CD4-positive, alpha-beta T cell treated with Interleukin-6 for 4 hours (primary cell): ENCODE measurements at regions not wholly inside any gene's neighbourhood (a gene's known extent, or its start where the extent isn't known, plus 50 kb on each side); places are given as distances from the start of the nearest gene placed in this dataset.

Experiments used
- DNase-seq: peaks from one replicate; pipeline ENCODE4 v3.0.0-alpha.2; 2020; ENCODE audit warnings: mixed read lengths

DNA sequence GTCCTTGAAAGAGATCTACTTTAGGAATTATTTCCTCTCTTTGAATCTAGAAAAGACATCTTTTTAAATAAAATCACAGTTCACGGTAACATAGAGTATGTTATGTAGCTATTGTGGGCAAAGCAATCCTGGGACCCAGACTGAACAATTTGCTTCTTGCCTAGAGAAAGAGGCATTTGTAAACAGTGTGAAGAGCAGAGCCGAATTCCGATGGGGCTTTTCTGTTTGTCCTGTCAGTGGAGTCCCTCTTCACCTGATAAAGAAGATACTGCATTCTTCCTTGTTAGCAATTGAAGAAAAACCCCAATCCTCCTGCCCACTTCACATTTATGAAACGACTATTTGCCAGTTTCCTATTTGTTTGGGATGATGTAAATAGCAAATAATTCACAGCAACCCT, 462.9 kb downstream of the WDR72 start:
- no peak for DNase-seq

DNA sequence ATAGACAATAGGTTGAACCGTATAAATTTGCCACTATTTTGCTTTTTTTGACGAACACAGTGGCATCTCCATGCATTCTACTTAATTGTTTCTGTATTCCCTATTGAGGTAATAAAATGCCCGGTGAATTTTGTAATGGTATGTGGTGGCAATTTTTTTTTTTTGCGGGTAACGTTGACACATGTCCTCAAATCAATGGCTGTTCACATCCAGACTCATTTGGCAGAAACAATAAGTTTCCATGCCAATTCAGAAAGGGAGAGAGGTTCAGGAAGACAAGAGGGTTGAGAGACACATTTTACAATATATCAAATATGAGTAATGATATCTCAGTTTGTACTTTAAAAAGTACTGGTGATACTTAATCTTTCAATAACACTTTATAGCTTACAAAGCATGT, 463.9 kb downstream of the WDR72 start:
- DNase-seq, result no peak

DNA sequence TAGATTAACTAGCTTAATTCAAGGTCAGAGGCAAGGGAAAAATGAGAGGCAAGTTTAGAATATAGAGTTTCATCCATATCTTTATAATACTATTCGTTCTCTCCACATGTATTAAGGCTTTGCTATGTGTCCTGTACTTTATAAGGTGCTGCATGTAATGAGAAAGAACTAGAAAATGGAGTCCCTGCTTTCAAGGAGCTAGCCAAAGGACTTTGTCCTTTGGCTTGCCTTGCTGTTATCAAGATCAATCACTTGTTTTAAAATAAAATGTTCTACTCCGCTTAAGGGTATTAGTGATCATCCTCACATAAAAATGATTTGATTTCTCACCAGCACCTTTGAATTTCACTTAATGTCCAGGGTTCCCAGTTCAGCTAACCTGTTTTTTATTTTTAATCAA, 470.9 kb downstream of the WDR72 start:
- no peak for DNase-seq

DNA sequence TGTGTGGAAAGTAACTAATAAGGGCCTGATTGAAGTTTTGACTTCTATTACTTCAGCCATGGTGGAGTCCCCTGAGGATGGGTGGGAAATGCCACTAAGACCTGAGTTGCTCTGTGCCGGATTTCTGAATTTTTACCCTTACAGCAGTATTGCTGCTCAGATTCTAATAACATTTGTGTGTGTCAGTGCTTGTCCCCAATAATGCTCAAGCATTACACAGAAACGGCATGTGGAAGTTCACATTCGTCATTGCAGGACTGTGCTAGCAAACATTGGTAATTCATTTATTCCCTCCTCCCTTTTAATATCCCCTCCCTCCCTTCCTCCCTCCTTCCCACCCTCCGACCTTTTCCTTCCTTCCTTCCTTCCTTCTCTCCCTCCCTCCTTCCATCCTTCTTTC, 484.5 kb upstream of the ONECUT1 start:
- DNase-seq, result no peak

DNA sequence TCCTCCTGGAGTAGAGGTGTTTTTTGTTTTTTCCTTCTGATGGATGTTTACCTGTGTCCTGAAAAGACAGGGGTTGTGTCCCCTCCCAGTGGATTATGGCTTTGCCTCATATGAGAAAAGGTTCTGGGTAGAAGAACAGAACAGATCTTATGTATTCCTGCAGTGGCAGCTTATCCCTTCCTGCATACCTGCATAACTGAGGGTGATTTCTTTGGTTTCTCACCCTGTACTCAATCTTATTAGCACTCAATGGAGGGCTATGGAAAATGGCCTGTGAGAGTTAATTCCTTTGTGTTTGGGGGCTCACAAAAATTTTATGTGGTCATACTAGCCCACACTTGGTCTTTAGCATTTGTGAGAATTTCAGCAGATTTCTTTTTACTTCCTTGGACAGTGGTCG, 482.0 kb upstream of the ONECUT1 start:
- no peak for DNase-seq

DNA sequence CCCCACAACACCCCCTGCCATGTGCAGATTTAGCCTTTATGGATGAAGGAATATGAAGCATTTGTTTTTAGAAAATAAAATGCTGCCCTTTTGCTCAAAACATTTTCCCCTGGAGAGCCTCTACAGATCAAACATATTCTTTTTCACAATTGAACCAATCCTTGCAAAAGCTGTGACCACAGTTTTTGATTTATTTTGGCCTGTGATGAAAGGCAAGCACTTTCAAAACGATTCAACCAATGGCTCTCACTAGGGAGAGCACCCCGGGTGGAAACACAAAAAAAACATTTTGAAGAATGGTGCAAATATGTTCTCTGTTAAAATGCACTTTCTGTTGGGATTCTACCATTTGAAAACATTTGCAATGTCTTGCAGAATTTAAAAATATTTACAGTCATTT, 476.0 kb upstream of the ONECUT1 start:
- no peak for DNase-seq

DNA sequence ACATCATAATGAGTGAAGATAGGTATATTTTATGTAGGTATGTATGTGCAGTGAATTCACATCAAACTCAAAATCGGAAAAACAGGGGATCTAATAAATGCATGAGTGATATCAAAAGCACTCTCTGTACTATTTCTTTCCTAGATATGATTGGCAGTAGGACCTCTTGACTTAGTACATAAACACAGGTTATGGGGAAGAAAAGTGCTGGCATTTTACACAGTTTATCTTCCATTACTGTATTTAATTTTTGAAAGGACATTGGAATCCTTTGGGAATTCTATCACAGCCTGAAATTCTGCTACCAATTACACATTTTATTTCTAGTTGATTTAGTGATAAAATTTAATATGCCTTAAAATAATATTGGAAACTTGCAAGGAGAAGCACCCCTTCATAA, 470.5 kb upstream of the ONECUT1 start:
- DNase-seq, result no peak

DNA sequence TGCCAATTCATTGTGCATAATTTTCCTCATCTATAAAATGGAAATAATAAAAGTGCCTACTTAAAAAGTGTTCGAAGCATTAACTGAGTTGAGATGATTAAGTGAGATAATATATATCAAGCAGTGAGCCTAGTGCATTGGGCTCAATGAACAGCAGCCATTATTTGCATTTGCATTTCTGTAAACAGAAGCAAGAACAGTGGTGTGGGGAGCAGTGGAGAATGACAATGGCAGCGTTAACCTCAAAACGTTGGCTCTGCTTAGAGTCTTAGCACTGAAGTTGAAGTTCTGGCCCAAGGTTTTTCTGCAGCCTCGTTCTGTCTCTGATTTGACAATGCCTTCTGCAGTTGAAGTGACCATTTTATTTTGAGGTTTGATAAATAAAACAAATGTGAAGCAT, 466.3 kb upstream of the ONECUT1 start:
- no peak for DNase-seq

DNA sequence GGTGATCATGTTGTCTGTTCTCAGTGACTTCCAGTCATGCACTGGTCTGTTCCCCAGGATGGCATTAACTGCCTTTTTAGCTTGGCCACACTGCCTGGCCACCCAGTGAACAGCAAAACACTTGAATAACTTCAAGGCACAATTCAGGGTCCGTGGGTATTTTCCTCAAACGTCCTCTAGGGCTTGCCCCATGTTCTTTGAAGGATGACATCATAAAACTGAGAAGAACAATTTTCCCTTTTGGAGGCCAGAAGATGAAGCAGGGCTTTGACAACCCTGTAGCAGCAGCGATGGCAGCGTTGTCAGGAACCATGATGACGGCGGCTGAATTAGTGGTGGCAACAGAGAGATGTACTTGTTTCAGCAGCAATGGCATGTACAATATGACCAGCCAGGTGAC, 465.9 kb upstream of the ONECUT1 start:
- no peak for DNase-seq

DNA sequence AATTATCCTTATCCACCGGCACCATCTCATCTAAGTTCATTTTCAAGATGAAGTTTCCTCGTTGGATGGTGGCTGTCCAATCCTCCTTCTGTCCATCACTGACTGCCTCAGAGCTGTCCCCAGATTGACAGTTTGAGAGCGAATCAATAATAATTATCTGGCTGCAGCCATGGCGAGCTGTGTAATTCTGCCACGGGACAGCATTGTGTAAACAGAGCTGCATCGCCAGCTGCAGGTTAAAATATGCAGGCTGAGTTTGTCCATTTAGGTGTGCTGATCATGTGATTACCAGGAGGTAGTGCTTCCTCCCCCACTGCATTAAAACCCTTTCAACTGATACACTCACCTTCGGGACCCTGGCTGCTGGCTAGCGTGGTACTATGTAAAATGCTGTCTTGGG, 461.9 kb upstream of the ONECUT1 start:
- DNase-seq, result no peak

DNA sequence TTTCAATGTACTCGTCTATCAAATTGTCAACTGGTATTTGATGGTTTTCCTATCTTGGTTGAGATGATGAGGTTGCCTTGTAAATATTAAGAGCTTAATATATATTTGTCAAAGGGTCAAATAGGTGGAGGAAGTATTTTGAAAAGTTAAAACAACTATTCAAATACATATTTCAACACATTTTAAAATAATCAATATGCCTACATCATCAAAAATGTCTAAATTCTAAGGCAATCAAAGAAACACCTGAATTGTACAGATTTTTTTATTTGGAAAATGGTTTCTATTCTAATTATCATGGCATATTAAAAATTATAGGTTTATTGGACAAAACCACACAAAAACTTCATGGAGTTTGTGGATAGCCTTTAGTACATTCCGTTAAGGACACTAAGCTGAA, 461.4 kb upstream of the ONECUT1 start:
- no peak for DNase-seq

DNA sequence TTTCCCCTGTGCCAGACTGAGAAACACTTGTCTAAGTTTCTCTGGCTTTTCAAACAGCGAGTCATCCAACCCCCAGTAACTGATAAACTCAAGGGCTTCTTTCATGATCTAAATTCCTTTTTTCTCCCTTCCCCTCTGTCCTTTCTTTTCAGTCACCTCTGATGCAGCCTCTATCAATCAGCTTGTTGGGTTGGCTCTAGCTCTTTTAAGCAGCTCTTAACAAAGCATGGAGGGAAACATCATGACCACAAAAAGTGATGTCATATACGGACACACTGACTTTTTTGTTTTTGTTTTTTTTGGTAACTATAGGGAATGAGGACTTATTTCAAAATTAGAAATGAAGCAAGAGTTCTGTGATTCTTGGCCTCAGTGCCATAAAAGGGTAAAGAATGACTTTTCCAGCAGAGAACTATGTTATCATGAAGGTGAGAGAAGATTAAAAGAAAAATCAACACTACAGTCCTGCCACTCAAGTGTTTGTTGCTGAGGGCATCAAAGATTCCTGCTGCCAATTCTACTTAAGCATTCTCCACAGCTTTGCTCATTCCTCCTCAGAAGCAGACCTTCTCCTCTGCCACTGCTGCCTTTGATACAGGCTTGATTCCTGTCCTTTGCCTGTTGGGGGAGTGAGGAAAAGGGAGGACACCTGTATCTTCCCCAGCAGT, 457.0 kb upstream of the ONECUT1 start:
- DNase-seq, result no peak

DNA sequence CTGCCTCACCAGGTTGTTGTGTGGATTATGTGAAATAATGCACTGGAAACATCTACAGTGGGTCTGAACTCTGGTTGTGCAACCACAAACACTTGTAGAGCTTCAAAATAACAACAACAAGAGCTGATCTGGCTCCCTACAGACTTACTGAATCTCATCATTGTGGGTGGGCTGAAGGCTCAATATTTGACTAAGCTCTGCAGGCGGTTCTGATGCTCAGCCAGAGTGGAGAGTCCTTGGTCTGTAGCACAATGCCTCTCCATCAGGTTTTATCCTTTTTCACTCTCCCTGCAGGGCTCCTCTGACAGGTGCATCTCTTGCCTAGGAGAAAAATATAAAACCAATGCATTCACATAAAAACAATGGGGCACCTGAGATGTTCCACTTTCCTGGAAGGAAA, 456.3 kb upstream of the ONECUT1 start:
- DNase-seq, result no peak

DNA sequence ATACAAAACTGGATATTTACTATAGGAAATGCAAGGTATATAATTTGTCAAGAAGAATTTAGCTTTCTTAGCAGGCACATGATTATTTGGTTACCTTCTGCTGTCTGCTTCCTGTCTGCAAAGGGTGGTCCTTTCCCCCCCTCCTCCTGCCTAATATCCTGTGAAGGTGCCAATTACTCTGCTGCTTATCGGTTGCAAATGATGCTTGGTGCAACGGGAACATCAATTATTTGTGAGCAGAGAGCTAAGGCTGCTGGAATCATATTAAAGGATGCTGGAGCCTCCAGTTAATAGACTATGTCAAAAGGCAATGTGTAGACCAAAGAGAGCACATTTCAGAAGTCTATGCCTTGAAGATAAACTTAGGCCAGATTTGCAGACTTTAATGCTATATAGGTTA, 443.7 kb upstream of the ONECUT1 start:
- DNase-seq, result no peak

DNA sequence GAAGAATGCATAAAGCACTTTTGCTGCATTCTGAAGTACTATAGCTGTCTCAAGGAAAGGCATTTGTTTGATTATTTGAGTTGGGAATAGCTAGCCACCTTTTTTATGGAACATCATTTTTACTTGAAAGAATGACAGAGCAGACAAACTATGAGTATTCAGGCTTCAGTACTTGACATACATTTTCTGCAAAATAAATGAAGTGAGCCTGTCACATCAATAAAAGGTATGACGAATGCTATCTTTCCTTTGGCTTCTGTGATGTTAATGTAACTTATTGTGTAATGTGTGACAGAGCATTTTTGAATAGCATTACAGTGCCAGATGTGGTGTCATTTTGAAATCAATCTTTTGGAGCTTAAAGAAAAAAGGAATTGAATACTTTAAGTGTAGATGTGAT, 440.3 kb upstream of the ONECUT1 start:
- no peak for DNase-seq

DNA sequence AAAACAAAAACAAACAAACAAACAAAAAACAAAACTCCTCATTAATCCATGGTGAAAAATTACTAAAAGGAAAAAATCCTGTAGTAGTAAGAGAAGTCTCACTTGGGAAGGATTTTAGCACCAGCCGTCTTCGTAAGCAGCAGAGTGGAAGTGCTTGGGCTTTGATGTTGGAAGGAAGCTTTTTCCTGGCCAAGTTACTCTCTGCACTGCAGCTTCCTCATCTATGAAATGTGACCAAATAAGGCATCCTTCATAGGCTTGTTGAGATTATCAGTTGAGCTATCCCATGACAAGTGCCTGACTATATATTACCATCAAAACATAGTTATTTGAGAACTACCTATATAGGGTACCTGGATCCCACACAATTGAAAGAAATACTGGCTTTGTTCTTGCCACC, 436.4 kb upstream of the ONECUT1 start:
- no peak for DNase-seq

DNA sequence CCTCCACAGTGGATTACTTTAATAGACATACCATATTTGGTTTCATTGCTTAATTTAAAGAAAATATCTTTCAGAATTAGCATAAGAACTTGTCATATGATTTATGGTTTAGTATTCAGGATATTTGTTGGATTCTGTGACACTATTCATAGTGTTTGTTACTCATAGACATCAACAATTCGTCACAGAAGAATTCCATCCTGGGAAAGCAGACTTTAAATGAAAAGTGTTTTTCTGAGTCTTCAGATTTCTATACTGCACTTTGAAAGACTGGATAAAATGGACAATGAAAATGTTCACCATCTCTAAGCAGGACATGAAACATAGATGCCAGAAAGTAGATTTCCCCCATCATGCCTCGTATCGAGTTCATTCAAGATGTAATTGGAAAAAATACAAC, 435.6 kb upstream of the ONECUT1 start:
- DNase-seq, result no peak

DNA sequence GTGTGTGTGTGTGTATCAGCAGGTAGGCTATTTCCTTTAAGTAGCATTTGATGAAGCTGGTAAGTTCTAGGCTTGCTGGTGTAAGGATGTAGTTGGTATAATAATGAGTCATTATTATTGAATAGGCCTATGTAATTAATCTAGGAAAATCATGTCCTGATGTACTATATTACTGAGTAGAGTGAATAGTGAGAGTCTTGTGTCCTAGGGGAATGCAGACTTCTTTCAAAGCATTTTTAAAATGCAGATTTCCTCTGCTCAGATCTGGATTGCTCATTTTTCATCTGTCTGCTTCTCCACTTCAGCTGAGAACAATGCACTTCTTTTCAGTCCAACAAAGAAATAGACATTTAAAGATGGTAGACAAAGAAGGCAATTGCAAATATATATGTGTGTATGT, 434.2 kb upstream of the ONECUT1 start:
- DNase-seq, result no peak

DNA sequence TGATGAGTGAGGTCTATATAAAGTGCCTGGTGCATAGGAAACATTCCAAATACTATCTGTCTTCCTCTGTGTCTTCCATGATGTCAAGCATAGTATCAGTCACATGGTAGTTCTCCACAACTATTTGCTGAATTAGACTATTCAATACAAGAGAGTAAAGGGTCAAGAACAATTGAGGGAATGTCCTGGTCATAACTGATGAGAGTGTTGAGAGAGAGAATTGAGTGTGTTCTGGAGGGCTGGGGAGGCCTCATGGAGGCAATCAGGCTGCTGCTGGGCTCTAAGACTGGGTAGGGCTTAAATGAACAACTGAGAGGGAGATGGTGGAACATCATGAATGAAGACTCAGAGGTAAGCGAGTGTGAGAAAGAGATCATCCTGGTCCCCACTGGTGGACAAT, 433.7 kb upstream of the ONECUT1 start:
- no peak for DNase-seq

DNA sequence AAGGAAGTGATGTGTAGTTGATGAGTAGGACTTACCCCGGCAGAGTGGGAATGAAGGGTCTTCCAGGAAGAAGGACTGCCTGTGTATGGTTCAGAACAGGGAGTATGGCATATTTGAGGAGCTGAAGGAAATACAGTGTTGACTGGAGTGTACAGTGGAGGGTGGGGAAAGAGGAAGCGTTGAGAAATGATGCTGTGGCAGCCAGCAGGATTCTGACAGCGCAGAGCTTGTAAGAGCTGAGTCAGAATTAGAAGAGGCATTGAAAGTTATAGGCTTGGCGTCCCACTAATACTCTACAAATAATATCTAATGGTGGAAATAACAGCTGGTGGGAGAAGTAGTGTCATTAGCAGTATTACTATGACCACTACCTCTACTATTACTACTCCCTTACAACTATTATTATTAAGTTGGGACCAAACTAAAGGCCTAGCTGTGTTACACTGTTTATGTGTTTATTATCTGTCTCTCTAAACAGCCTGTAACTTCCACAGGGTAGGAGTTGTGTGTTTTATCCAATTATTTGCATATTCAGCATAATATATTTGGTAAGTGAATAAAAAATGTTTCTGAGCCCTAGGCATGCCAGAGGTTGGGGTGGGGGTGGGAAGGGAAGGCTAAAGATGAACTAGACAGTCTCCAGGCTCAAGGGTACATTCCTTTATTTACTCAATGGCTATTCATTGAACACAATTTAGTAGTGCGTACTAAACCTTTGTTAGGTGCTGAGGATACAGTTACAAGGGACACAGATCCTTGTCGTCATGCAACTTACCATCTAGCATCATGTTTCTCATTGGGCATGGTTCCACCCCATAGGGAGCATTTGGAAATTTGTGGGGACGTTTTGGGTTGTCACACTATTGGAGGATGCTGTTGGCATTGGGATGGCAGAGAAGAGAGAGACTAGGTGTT, 428.8 kb upstream of the ONECUT1 start:
- no peak for DNase-seq

DNA sequence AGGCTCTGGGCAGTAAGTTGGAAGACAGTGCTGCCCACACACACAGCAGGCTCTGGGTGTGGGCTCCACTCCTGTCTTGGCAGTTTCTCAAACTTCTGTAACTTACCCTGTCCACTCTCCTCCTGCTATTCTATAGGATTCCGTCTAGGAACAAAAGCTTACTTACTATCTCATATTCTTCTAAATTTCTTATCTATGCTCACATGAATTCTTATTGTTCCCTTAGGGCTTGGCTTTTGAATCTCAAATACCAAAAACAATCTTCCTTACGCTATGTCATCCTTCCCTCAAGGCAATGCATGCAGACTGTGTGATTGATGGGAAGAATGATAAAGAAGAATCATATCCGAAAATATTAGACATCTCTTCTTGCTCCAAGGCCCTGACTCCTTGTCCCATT, 425.9 kb upstream of the ONECUT1 start:
- no peak for DNase-seq

DNA sequence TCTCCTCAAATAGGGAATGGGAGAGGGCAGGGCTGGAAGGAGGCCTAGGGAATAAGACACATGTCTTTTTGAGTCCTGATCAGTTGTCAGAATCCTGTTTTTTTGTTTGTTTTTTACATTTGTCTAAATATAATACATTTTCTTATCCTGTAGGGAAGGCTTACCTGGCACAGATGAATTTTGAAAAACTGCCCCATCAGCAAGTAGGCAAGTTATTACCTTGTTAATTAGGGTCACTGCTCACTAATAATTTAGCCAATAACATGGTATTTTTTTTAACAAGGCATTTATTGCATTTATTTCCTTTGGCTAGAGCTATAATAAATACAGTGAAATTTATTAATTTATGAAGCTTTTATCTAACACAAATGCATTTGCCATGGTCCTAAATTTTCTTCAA, 423.2 kb upstream of the ONECUT1 start:
- no peak for DNase-seq

DNA sequence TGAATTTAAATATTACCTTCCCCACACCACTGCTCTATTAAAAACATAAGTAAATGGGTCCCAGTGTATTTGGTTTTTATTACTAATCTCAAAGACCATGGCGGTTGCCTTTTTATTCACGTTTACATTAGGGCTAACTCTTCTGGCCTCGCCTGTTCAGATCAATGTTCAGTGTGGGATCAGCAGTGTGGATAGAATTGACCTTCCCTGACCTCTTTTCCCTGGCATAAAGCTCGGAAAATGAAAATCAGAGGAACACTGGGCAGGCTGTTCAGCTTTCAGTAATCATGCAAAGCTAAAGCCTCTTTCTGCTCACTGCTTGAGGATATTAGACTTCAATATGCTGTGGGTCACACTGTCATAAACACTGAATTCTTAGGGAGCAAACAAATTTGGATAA, 422.6 kb upstream of the ONECUT1 start:
- no peak for DNase-seq

DNA sequence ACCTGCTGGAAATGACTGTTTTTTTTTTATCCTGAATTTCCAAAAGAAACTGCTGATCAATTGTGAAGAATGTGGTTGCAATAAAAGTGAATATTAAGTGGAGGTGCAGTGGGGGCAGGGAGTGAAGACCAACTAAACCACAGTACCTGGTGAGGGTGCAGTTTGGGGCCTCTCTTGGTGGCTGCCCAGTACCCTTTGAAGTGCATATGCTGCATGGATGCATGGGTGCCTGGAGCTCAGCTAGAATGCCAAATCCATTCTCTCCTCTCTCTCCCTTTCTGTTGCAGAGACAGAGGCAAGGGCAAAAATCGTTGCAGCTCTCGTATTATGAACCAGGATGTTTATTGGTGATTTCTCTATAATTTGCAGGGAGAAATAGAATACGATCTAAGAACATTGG, 420.5 kb upstream of the ONECUT1 start:
- DNase-seq, result no peak
